ENCODE measurements at regions not wholly inside any gene's neighbourhood (a gene's known extent, or its start where the extent isn't known, plus 50 kb on each side); places are given as distances from the start of the nearest gene placed in this dataset.

DNA sequence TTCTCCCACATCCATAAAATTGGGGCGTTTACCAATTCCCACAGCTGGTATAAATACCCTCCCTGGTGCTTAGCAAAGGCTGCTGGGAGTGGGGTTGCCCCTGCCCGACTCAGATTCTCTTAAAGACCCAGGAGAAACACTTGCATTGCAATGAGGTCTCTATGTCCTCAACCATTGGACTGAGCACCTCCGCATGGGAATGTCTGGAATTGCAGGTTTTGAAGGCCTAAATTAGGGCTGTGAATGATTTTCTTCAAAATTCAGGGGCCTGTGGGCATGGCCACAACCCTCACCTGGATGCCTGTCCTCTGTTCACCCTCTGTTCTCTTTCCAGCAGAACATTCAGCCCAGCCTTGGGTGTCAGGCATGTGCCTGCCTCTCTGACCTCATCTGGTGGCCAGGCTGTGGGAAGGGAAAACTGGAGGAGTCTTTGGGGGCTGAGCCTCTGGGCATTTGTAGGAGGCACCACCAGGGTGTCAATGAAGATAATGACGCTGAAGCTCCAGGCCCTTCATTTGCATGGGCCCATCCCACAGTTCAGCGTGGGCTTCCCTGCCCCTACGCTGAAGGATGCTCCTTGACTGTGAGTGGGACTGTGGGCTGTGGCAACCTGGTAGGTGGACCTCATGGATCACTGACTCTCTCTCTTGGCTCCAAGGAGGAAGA lies 52.7 kb upstream of the MYEOV start:
- TF ChIP-seq, protein P1, sequence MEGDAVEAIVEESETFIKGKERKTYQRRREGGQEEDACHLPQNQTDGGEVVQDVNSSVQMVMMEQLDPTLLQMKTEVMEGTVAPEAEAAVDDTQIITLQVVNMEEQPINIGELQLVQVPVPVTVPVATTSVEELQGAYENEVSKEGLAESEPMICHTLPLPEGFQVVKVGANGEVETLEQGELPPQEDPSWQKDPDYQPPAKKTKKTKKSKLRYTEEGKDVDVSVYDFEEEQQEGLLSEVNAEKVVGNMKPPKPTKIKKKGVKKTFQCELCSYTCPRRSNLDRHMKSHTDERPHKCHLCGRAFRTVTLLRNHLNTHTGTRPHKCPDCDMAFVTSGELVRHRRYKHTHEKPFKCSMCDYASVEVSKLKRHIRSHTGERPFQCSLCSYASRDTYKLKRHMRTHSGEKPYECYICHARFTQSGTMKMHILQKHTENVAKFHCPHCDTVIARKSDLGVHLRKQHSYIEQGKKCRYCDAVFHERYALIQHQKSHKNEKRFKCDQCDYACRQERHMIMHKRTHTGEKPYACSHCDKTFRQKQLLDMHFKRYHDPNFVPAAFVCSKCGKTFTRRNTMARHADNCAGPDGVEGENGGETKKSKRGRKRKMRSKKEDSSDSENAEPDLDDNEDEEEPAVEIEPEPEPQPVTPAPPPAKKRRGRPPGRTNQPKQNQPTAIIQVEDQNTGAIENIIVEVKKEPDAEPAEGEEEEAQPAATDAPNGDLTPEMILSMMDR (conservative IDR thresholded peaks at IDR 0.05) = 0 out of 2 replicates have a peak, but pooled peaks have one; percentile 13
- no peak for TF ChIP-seq EZH2 (IDR thresholded peaks at IDR 0.05; ENCODE audit: low read depth)
